KMS-11 (cell line): ENCODE measurements at regions not wholly inside any gene's neighbourhood (a gene's known extent, or its start where the extent isn't known, plus 50 kb on each side); places are given as distances from the start of the nearest gene placed in this dataset.

Experiments
- H2AFZ ChIP-seq: fragments of 200-600 bp; sonication (generic); 2 replicates; pipeline ENCODE4 v1.6.1; 2016; ENCODE audit warnings: antibody characterized with exemption, mixed run types, low read depth
- H3K27ac ChIP-seq: fragments of 200-600 bp; sonication (generic); 2 replicates; pipeline ENCODE4 v1.6.1; 2016; ENCODE audit warnings: mild to moderate bottlenecking, mixed run types
- H3K27me3 ChIP-seq: fragments of 200-600 bp; sonication (generic); 2 replicates; pipeline ENCODE4 v1.6.1; 2017; ENCODE audit warnings: mild to moderate bottlenecking, low read depth, mixed run types, moderate library complexity; ENCODE audit not compliant: insufficient read depth
- H3K36me3 ChIP-seq: fragments of 200-600 bp; sonication (generic); 2 replicates; pipeline ENCODE4 v1.6.1; 2017; ENCODE audit warnings: mild to moderate bottlenecking, mixed run types; ENCODE audit not compliant: insufficient read depth
- H3K4me1 ChIP-seq: fragments of 200-600 bp; sonication (generic); 2 replicates; pipeline ENCODE4 v1.6.1; 2016; ENCODE audit warnings: mild to moderate bottlenecking, low read depth, mixed run types; ENCODE audit not compliant: poor library complexity, severe bottlenecking
- H3K4me2 ChIP-seq: fragments of 200-600 bp; sonication (generic); 2 replicates; pipeline ENCODE4 v1.7.0; 2016; ENCODE audit warnings: mild to moderate bottlenecking, mixed run types
- H3K4me3 ChIP-seq: fragments of 200-600 bp; sonication (generic); IDR thresholded peaks from 2 replicates; pipeline ENCODE4 v1.6.1; 2017; ENCODE audit warnings: low read depth, low read length, mixed read lengths; ENCODE audit not compliant: insufficient read depth
- H3K79me2 ChIP-seq: fragments of 200-600 bp; sonication (generic); 2 replicates; pipeline ENCODE4 v1.6.1; 2016; ENCODE audit warnings: low read depth, mixed run types; ENCODE audit not compliant: insufficient read depth
- H3K9ac ChIP-seq: fragments of 200-600 bp; sonication (generic); 2 replicates; pipeline ENCODE4 v1.6.1; 2016; ENCODE audit warnings: mild to moderate bottlenecking, mixed run types
- H4K20me1 ChIP-seq: fragments of 200-600 bp; sonication (generic); 2 replicates; pipeline ENCODE4 v1.6.1; 2016; ENCODE audit warnings: mild to moderate bottlenecking, mixed run types; ENCODE audit not compliant: insufficient read depth
- CTCF ChIP-seq: fragments of 200-600 bp; sonication (generic); conservative IDR thresholded peaks from 2 replicates; pipeline ENCODE4 v1.6.1; 2017; ENCODE audit warnings: low read depth, mild to moderate bottlenecking, antibody characterized with exemption, low read length, moderate library complexity, mixed read lengths

GRCh38 chr3:94673876-94674275 is 611.0 kb downstream of the NSUN3 start:
- H3K27ac ChIP-seq: no peak overlapping the region
- H3K27me3 ChIP-seq: no peaks in the 10 kb centered on the region
- H3K4me1 ChIP-seq: peaks cover 5% of the 10 kb centered on the region
- H3K4me3 ChIP-seq: no peak overlapping the region
- H3K9ac ChIP-seq: no peak overlapping the region
- H2AFZ ChIP-seq: no peak overlapping the region
- TF ChIP-seq CTCF: no peak
- no peak overlapping the region for H3K4me2 ChIP-seq
- no peaks in the 10 kb centered on the region for H3K79me2 ChIP-seq
- no peaks in the 10 kb centered on the region for H4K20me1 ChIP-seq
- H3K36me3 ChIP-seq: no peaks in the 10 kb centered on the region

- no peaks in the 10 kb centered on the region for H3K79me2 ChIP-seq
- H4K20me1 ChIP-seq: no peaks in the 10 kb centered on the region
- H3K27me3 ChIP-seq: no peaks in the 10 kb centered on the region
- H3K4me3 ChIP-seq: no peak overlapping the region
- H3K4me2 ChIP-seq: no peak overlapping the region
- H3K27ac ChIP-seq: no peak overlapping the region
- no peak overlapping the region for H3K9ac ChIP-seq
- H3K36me3 ChIP-seq: no peaks in the 10 kb centered on the region
- H3K4me1 ChIP-seq: no peaks in the 10 kb centered on the region
- TF ChIP-seq CTCF: no peak
- no peak overlapping the region for H2AFZ ChIP-seq
These were observed 623.3 kb downstream of the NSUN3 start for GRCh38 chr3:94686208-94686607.

GRCh38 chr3:94693997-94694640 is 631.3 kb downstream of the NSUN3 start:
- Histone ChIP-seq H2AFZ (no peak overlapping the region), H4K20me1 (no peaks in the 10 kb centered on the region), H3K9ac (no peak overlapping the region), H3K4me3 (no peak overlapping the region), H3K27me3 (no peaks in the 10 kb centered on the region), H3K4me1 (no peaks in the 10 kb centered on the region), H3K27ac (no peak overlapping the region), H3K4me2 (no peak overlapping the region), H3K36me3 (no peaks in the 10 kb centered on the region), H3K79me2 (no peaks in the 10 kb centered on the region)
- TF ChIP-seq CTCF: no peak

- H2AFZ ChIP-seq: no peak overlapping the region
- H3K27me3 ChIP-seq: no peaks in the 10 kb centered on the region
- H3K4me3 ChIP-seq: no peak overlapping the region
- no peak overlapping the region for H3K27ac ChIP-seq
- H3K4me2 ChIP-seq: no peak overlapping the region
- no peaks in the 10 kb centered on the region for H4K20me1 ChIP-seq
- no peak overlapping the region for H3K9ac ChIP-seq
- H3K36me3 ChIP-seq: no peaks in the 10 kb centered on the region
- H3K4me1 ChIP-seq: no peaks in the 10 kb centered on the region
- no peak for TF ChIP-seq CTCF
- H3K79me2 ChIP-seq: no peaks in the 10 kb centered on the region
These were observed 632.0 kb downstream of the NSUN3 start for GRCh38 chr3:94694894-94695293.
